Nephron (organoid): ENCODE measurements at regions not wholly inside any gene's neighbourhood (a gene's known extent, or its start where the extent isn't known, plus 50 kb on each side); places are given as distances from the start of the nearest gene placed in this dataset.

Experiments used
- H3K27ac Mint-ChIP-seq, 3 experiments: 2 replicates each; pipeline ENCODE4 v1.8.0; 2020; ENCODE audit warnings: mixed read lengths in 3 of 3, mild to moderate bottlenecking in 2 of 3, moderate library complexity in 1 of 3
- H3K27me3 Mint-ChIP-seq: 2 replicates; pipeline ENCODE4 v1.8.0; 2021; ENCODE audit warnings: low read depth, mild to moderate bottlenecking, moderate library complexity, mixed read lengths
- H3K36me3 Mint-ChIP-seq: 2 replicates; pipeline ENCODE4 v1.8.0; 2020; ENCODE audit warnings: low read depth, mixed read lengths
- H3K4me1 Mint-ChIP-seq: 2 replicates; pipeline ENCODE4 v1.8.0; 2020; ENCODE audit warnings: mixed read lengths
- H3K4me3 Mint-ChIP-seq, 3 experiments: 2 replicates each; pipeline ENCODE4 v1.8.0; 2020; ENCODE audit warnings: mild to moderate bottlenecking in 3 of 3, mixed read lengths in 3 of 3, moderate library complexity in 2 of 3
- H3K9me3 Mint-ChIP-seq: 2 replicates; pipeline ENCODE4 v1.8.0; 2020; ENCODE audit warnings: mixed read lengths
- TF ChIP-seq, protein P1 (sequence below), 3 experiments: fragments of 200-600 bp; sonication (generic); IDR thresholded peaks; one replicate each; pipeline ENCODE4 v1.5.0; 2021; ENCODE audit warnings: antibody characterized with exemption in 3 of 3; ENCODE audit not compliant: unreplicated experiment in 3 of 3

DNA sequence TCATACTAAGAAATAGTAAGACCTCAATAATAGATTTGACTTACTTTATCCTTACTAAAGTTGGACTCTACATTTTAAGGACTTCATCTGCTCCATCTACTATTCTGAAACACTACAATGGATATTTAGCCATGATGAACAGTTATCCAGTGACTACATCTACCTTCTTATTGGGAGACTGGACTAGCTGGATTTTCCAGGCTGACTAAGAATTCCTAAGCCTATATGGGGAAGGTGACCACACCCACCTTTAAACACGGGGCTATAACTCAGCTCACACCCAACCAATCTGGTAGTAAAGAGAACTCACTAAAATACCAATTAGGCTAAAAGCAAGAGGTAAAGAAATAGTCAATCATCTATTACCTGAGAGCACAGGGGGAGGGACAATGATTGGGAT lies 1438.4 kb downstream of the TECRL start:
- H3K4me3 Mint-ChIP-seq = no peak overlapping the region
- TF ChIP-seq, protein P1, sequence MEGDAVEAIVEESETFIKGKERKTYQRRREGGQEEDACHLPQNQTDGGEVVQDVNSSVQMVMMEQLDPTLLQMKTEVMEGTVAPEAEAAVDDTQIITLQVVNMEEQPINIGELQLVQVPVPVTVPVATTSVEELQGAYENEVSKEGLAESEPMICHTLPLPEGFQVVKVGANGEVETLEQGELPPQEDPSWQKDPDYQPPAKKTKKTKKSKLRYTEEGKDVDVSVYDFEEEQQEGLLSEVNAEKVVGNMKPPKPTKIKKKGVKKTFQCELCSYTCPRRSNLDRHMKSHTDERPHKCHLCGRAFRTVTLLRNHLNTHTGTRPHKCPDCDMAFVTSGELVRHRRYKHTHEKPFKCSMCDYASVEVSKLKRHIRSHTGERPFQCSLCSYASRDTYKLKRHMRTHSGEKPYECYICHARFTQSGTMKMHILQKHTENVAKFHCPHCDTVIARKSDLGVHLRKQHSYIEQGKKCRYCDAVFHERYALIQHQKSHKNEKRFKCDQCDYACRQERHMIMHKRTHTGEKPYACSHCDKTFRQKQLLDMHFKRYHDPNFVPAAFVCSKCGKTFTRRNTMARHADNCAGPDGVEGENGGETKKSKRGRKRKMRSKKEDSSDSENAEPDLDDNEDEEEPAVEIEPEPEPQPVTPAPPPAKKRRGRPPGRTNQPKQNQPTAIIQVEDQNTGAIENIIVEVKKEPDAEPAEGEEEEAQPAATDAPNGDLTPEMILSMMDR (IDR thresholded peaks at IDR 0.05; ENCODE audit: unreplicated experiment in 3 of 3) = no peak

DNA sequence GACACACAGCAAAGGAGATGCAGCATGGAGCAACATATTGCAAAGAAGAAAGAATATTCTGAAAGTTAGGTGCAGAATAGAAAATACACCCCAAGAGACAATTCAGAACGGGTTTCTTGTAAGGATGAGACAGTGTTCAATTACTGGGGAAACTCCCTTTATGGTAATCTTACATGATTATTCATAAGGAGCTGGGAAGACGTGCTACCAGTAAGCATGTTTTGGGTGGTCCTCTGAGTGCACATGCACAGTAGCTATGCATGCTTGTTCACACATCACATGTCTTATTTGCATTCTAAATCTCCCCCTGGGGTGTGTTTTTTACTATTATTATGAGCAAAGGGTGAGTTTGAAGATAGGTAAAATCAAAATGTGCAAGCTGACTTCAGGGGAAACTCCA lies 1448.8 kb downstream of the TECRL start:
- Mint-ChIP-seq H3K4me1 (no peaks in the 10 kb centered on the region), H3K27me3 (no peaks in the 10 kb centered on the region)

More for the DNA sequence above, 1438.4 kb downstream of the TECRL start:
- Mint-ChIP-seq H3K36me3 (no peaks in the 10 kb centered on the region), H3K27me3 (peaks cover 3% of the 10 kb centered on the region), H3K9me3 (no peaks in the 10 kb centered on the region), H3K27ac (no peak overlapping the region), H3K4me1 (no peaks in the 10 kb centered on the region)

DNA sequence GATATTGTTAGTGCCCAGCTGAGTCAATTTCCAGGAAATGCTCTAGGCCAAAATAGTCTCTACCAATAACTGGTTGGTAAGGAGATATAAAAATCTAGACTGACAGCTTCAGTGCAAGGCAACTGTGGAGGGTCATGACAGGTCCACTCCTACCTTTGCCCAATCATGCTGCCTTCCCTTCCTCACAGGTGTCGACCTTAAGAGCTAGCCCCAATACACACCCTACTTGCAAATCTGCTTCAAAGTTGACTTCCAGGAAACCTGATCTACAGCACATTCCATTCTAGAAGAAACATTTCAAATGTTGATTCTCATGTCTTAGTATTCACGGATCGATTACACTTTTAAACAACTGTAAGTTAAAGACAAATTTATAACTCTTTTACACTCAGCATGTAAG lies 1455.5 kb downstream of the TECRL start:
- Mint-ChIP-seq H3K9me3 (no peaks in the 10 kb centered on the region), H3K4me1 (peaks cover 8% of the 10 kb centered on the region), H3K4me3 (no peak overlapping the region), H3K36me3 (no peaks in the 10 kb centered on the region), H3K27me3 (no peaks in the 10 kb centered on the region), H3K27ac (no peak overlapping the region)
- TF ChIP-seq, protein P1 (IDR thresholded peaks at IDR 0.05; ENCODE audit: unreplicated experiment in 3 of 3) = no peak

More for the DNA sequence above, 1448.8 kb downstream of the TECRL start:
- TF ChIP-seq, protein P1 (IDR thresholded peaks at IDR 0.05; ENCODE audit: unreplicated experiment in 3 of 3) = no peak
- Mint-ChIP-seq H3K4me3 (no peak overlapping the region), H3K27ac (no peak overlapping the region), H3K36me3 (no peaks in the 10 kb centered on the region), H3K9me3 (no peaks in the 10 kb centered on the region)

GRCh38 chr4:62952366-62952765 lies 1456.9 kb downstream of the TECRL start:
- no peaks in the 10 kb centered on the region for H3K9me3 Mint-ChIP-seq

GRCh38 chr4:62948108-62948507 lies 1461.1 kb downstream of the TECRL start:
- Mint-ChIP-seq H3K36me3 (no peaks in the 10 kb centered on the region), H3K4me3 (no peak overlapping the region), H3K9me3 (no peaks in the 10 kb centered on the region), H3K27ac (no peak overlapping the region), H3K4me1 (no peaks in the 10 kb centered on the region), H3K27me3 (no peaks in the 10 kb centered on the region)
- TF ChIP-seq, protein P1 (IDR thresholded peaks at IDR 0.05; ENCODE audit: unreplicated experiment in 3 of 3) = no peak

More at GRCh38 chr4:62952366-62952765, 1456.9 kb downstream of the TECRL start:
- TF ChIP-seq, protein P1 (IDR thresholded peaks at IDR 0.05; ENCODE audit: unreplicated experiment in 3 of 3) = no peak
- H3K4me3 Mint-ChIP-seq = no peak overlapping the region
- no peak overlapping the region for H3K27ac Mint-ChIP-seq
- peaks cover 8% of the 10 kb centered on the region for H3K4me1 Mint-ChIP-seq
- no peaks in the 10 kb centered on the region for H3K27me3 Mint-ChIP-seq
- no peaks in the 10 kb centered on the region for H3K36me3 Mint-ChIP-seq

GRCh38 chr4:62940229-62940628 lies 1469.0 kb downstream of the TECRL start:
- TF ChIP-seq, protein P1 (IDR thresholded peaks at IDR 0.05; ENCODE audit: unreplicated experiment in 3 of 3) = no peak

More at GRCh38 chr4:62940229-62940628, 1469.0 kb downstream of the TECRL start:
- H3K36me3 Mint-ChIP-seq = no peaks in the 10 kb centered on the region
- H3K4me1 Mint-ChIP-seq = no peaks in the 10 kb centered on the region
- H3K27me3 Mint-ChIP-seq = no peaks in the 10 kb centered on the region
- H3K27ac Mint-ChIP-seq = no peak overlapping the region
- H3K4me3 Mint-ChIP-seq = no peak overlapping the region
- no peaks in the 10 kb centered on the region for H3K9me3 Mint-ChIP-seq
